Heart left ventricle (tissue), 16 donors: ENCODE measurements at regions not wholly inside any gene's neighbourhood (a gene's known extent, or its start where the extent isn't known, plus 50 kb on each side); places are given as distances from the start of the nearest gene placed in this dataset.

Experiments used
- ATAC-seq, 4 donors: fragments of 200-7000 bp; cut with Tn5 transposase; one replicate each; pipeline ENCODE4 v1.9.1; 2020 to 2022; ENCODE audit warnings: moderate library complexity in 4 of 4, mild to moderate bottlenecking in 3 of 4, moderate number of reproducible peaks in 1 of 4
- DNase-seq, 5 donors: peaks; one replicate each; pipeline ENCODE4 v3.0.0-alpha.2; 2020
- H3K27ac ChIP-seq, 12 donors: fragments of 200-600 bp; sonication (generic) in 4 of 12; one replicate each; pipeline versions ENCODE4 v1.5.0 to v1.8.0; 2016 to 2022; ENCODE audit warnings: mild to moderate bottlenecking in 2 of 12
- H3K27me3 ChIP-seq, 9 donors: fragments of 200-600 bp; sonication (generic) in 2 of 9; one replicate each; pipeline versions ENCODE4 v1.5.1 to v1.8.0; 2016 to 2022; ENCODE audit warnings: mild to moderate bottlenecking in 3 of 9
- H3K36me3 ChIP-seq, 9 donors: fragments of 200-600 bp; sonication (generic) in 2 of 9; one replicate each; pipeline versions ENCODE4 v1.5.0 to v1.8.0; 2018 to 2022; ENCODE audit warnings: mild to moderate bottlenecking in 2 of 9
- H3K4me1 ChIP-seq, 12 donors: fragments of 200-600 bp; sonication (generic) in 4 of 12; one replicate each; pipeline versions ENCODE4 v1.5.0 to v1.8.0; 2016 to 2022; ENCODE audit warnings: mild to moderate bottlenecking in 3 of 12
- H3K4me3 ChIP-seq, 12 donors: fragments of 200-600 bp; sonication (generic) in 4 of 12; one replicate each; pipeline versions ENCODE4 v1.5.0 to v1.8.0; 2017 to 2022; ENCODE audit warnings: mild to moderate bottlenecking in 9 of 12, moderate library complexity in 4 of 12
- H3K9me3 ChIP-seq, 12 donors: fragments of 200-600 bp; sonication (generic) in 4 of 12; one replicate each; pipeline versions ENCODE4 v1.5.0 to v1.8.0; 2016 to 2022; ENCODE audit warnings: mild to moderate bottlenecking in 1 of 12
- CTCF ChIP-seq, 12 donors: fragments of 200-600 bp; sonication (generic) in 4 of 12; IDR thresholded peaks; one replicate each; pipeline versions ENCODE4 v1.5.0 to v1.8.0; 2018 to 2022; ENCODE audit warnings: antibody characterized with exemption in 12 of 12, mild to moderate bottlenecking in 5 of 12
- POLR2A ChIP-seq, 2 donors: fragments of 450-650 bp; IDR thresholded peaks; one replicate each; pipeline ENCODE4 v1.6.1; 2017; ENCODE audit warnings: antibody characterized with exemption in 2 of 2, mild to moderate bottlenecking in 2 of 2, moderate library complexity in 2 of 2
- WGBS, 4 donors: extraction: QIAGEN DNeasy Blood & Tissue Kit in 2 of 4; methylation state at CpG; one replicate each; pipeline versions ENCODE4 v1.1.5 to v1.1.7; 2013 to 2018; 5-methylcytosine and 5-hydroxymethylcytosine counted together
- intact Hi-C, 10 donors: fragments of 100-400 bp; cut with DNase I; formaldehyde crosslinking; loops; one replicate each; pipeline versions ENCODE4 v1.11.1 to v1.14.2; 2022
- donor health status: ischemic (EF 13 %, LVEDD 7.1; RV severe dilation, severe dysfunction).
- donor health status: healthy with polysubstance abuse.
- donor health status: DM: no; HTN: yes; CAD: no.
- donor health status: DM: no; HTN: no; CAD: no.
- donor health status: ischemic (EF 25% LVEDD 6.9; RV normal size, moderate dysfunction).
- donor health status: ischemic (EF 25% LVEDD 5.7; RV mildly dilated, moderate dysfunction).
- donor health status: healthy.
- donor health status: DM: yes; HTN: yes; CAD: no.
- donor health status: ischemic (EF 35%, LVEDD 5.7; RV mildly dilated, moderate dysfunction).
- donor health status: nonischemic (EF 11% LVEDD 7.7; RV severe dilation, severe dysfunction).
- donor health status: DM: yes; HTN: yes; CAD: no.
- donor health status: PGD.
- donor health status: ischemic (EF 29% LVEDD 5.4; RV normal size, mild dysfunction).
- donor health status: nonischemic (EF 23%, LVEDD 6.1; RV moderate dilation, normal function).

DNA sequence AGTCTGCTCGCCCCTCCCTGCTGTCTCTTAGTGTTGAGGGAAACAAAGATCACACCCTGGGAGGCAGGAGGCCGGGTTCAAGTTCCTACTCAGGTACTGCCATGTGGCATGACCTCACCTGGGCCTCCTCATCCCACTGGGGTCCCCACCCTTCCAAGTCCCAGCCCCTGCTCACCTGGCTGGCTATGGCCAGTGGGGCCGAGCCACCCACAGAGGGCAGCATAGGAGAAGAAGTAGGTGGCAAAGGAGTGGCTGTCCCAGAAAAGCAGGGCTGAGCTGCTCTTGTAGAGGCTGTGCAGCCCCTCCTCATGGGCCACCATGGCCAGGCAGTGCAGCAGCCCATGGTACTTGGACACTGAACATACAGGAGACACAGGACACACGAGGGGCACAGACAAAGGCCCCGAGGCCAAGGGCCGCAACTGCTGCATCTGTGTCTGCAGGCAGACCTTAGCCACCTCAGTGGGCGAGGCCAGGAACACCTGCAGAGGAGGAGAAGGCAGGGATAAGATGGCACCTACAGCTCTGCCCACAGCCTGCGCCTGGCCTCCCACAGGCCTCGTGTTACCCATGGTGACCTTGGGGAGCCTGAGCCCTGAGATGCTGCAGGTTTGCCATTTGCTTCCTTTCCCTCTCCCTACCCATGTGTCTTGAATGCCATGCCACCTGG lies 50.6 kb upstream of the MPEG1 start:
- DNase-seq (peak in 1 of 5 donors; percentile 34), ATAC-seq (peak in 1 of 4 donors; percentile 22)
- no peaks in the 10 kb centered on the region for H3K27me3 ChIP-seq
- H3K36me3 ChIP-seq = no peaks in the 10 kb centered on the region
- no peak for TF ChIP-seq POLR2A (IDR thresholded peaks at IDR 0.05)
- peak in 4 of 12 donors; percentile 7 to 14 (median 12) for TF ChIP-seq CTCF (IDR thresholded peaks at IDR 0.05)
- no peak overlapping the region for H3K4me3 ChIP-seq
- 82 to 89% (median 86%) methylated on average over 8 to 9 of the region's 9 CpGs for WGBS, 4 donors
- intact Hi-C loops = no loop called here
- H3K27ac ChIP-seq = no peak overlapping the region
- H3K4me1 ChIP-seq = no peaks in the 10 kb centered on the region
- H3K9me3 ChIP-seq = no peaks in the 10 kb centered on the region
